ENCODE measurements at regions not wholly inside any gene's neighbourhood (a gene's known extent, or its start where the extent isn't known, plus 50 kb on each side); places are given as distances from the start of the nearest gene placed in this dataset.
A peak's percentile ranks its signal among the peaks of the same experiment; 100 is the strongest.
"Not testable (repeated sequence)": the region's sequence is repeated elsewhere in the genome, so short reads cannot be mapped to it uniquely, and the experiment has no call there.

- H3K9me3 ChIP-seq (ENCODE audit: control insufficient read depth in 2 of 2, insufficient read depth in 1 of 2, low read depth in 1 of 2, low read length in 1 of 2); H3K27ac ChIP-seq (ENCODE audit: low read depth in 2 of 2, low read length in 1 of 2); H3K27me3 ChIP-seq (ENCODE audit: control insufficient read depth in 1 of 2, insufficient read depth in 2 of 2, low read length in 2 of 2); H3K36me3 ChIP-seq (ENCODE audit: control insufficient read depth in 2 of 2, insufficient read depth in 2 of 2, low read length in 1 of 2); H3K4me3 ChIP-seq (ENCODE audit: low read depth in 1 of 2, low read length in 2 of 2); H3K4me1 ChIP-seq (ENCODE audit: control insufficient read depth in 2 of 2, insufficient read depth in 2 of 2, low read length in 1 of 2): not testable (repeated sequence)
These were observed 135.6 kb downstream of the NPIPB11 start for GRCh38 chr16:29270923-29271322.

DNA sequence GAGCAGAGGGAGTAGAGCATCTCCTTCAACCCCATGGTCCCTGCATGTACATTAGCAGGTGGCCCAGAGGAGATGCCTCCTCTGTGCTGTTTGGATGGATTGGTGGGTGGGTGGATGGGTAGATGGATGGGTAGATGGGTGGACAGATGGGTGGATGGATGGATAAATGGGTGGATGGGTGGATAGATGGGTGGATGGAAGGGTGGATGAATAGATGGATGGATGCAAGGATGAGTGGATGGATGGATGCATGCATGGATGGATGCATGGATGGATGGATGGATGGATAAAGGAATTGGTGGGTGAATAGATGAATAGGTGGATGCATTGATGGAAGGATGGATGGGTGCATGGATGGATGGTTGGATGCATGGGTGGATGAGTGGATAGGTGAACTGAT is 136.5 kb downstream of the NPIPB11 start:
- H3K4me1 ChIP-seq (ENCODE audit: control insufficient read depth in 2 of 2, insufficient read depth in 2 of 2, low read length in 1 of 2); H3K4me3 ChIP-seq (ENCODE audit: low read depth in 1 of 2, low read length in 2 of 2); H3K36me3 ChIP-seq (ENCODE audit: control insufficient read depth in 2 of 2, insufficient read depth in 2 of 2, low read length in 1 of 2); H3K27ac ChIP-seq (ENCODE audit: low read depth in 2 of 2, low read length in 1 of 2); H3K9me3 ChIP-seq (ENCODE audit: control insufficient read depth in 2 of 2, insufficient read depth in 1 of 2, low read depth in 1 of 2, low read length in 1 of 2); H3K27me3 ChIP-seq (ENCODE audit: control insufficient read depth in 1 of 2, insufficient read depth in 2 of 2, low read length in 2 of 2): not testable (repeated sequence)

- not testable (repeated sequence) for H3K4me1 ChIP-seq (ENCODE audit: control insufficient read depth in 2 of 2, insufficient read depth in 2 of 2, low read length in 1 of 2); H3K9me3 ChIP-seq (ENCODE audit: control insufficient read depth in 2 of 2, insufficient read depth in 1 of 2, low read depth in 1 of 2, low read length in 1 of 2); H3K27me3 ChIP-seq (ENCODE audit: control insufficient read depth in 1 of 2, insufficient read depth in 2 of 2, low read length in 2 of 2); H3K36me3 ChIP-seq (ENCODE audit: control insufficient read depth in 2 of 2, insufficient read depth in 2 of 2, low read length in 1 of 2); H3K4me3 ChIP-seq (ENCODE audit: low read depth in 1 of 2, low read length in 2 of 2)
- 20 to 51% methylated on average over 9 to 10 of the region's 10 CpGs for WGBS, 2 donors
- peak overlapping the region in 1 of 2 donors; percentile 65 for H3K27ac ChIP-seq (ENCODE audit: low read depth in 2 of 2, low read length in 1 of 2)
These were observed 137.2 kb downstream of the NPIPB11 start for GRCh38 chr16:29269192-29269811.

GRCh38 chr16:29268785-29269191 is 137.7 kb downstream of the NPIPB11 start:
- H3K9me3 ChIP-seq (ENCODE audit: control insufficient read depth in 2 of 2, insufficient read depth in 1 of 2, low read depth in 1 of 2, low read length in 1 of 2); H3K4me3 ChIP-seq (ENCODE audit: low read depth in 1 of 2, low read length in 2 of 2); H3K4me1 ChIP-seq (ENCODE audit: control insufficient read depth in 2 of 2, insufficient read depth in 2 of 2, low read length in 1 of 2); H3K36me3 ChIP-seq (ENCODE audit: control insufficient read depth in 2 of 2, insufficient read depth in 2 of 2, low read length in 1 of 2); H3K27me3 ChIP-seq (ENCODE audit: control insufficient read depth in 1 of 2, insufficient read depth in 2 of 2, low read length in 2 of 2): not testable (repeated sequence)
- H3K27ac ChIP-seq (ENCODE audit: low read depth in 2 of 2, low read length in 1 of 2) = peak overlapping the region in 1 of 2 donors; percentile 9
- 71 to 79% methylated on average over 5 to 6 of the region's 6 CpGs for WGBS, 2 donors

DNA sequence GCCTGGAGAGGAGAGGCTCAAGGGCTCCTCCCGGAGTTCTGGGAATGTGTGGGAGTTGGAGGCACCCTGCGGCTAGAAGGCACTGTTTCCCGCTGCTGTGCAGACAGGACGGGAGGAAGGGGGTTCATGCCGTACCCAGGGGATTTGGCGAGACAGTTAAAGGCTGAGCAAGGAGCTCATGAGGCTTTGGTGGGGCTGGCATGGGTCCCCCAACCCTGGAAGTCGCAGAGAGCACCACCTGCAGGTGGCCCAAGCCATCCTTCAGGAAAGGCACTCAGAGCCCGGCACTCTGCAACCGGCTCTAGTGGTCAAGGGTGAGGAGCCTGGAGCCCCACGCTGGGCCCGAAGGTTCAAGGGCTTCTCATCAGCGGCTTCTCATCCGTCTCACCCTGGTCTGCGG is 138.2 kb downstream of the NPIPB11 start:
- H3K36me3 ChIP-seq (ENCODE audit: control insufficient read depth in 2 of 2, insufficient read depth in 2 of 2, low read length in 1 of 2); H3K4me3 ChIP-seq (ENCODE audit: low read depth in 1 of 2, low read length in 2 of 2); H3K9me3 ChIP-seq (ENCODE audit: control insufficient read depth in 2 of 2, insufficient read depth in 1 of 2, low read depth in 1 of 2, low read length in 1 of 2); H3K4me1 ChIP-seq (ENCODE audit: control insufficient read depth in 2 of 2, insufficient read depth in 2 of 2, low read length in 1 of 2); H3K27me3 ChIP-seq (ENCODE audit: control insufficient read depth in 1 of 2, insufficient read depth in 2 of 2, low read length in 2 of 2); H3K27ac ChIP-seq (ENCODE audit: low read depth in 2 of 2, low read length in 1 of 2): not testable (repeated sequence)
- WGBS, 2 donors = 70 to 83% methylated on average over 13 to 14 of the region's 14 CpGs

GRCh38 chr16:29267891-29268290 is 138.6 kb downstream of the NPIPB11 start:
- not testable (repeated sequence) for H3K27me3 ChIP-seq (ENCODE audit: control insufficient read depth in 1 of 2, insufficient read depth in 2 of 2, low read length in 2 of 2); H3K4me1 ChIP-seq (ENCODE audit: control insufficient read depth in 2 of 2, insufficient read depth in 2 of 2, low read length in 1 of 2); H3K9me3 ChIP-seq (ENCODE audit: control insufficient read depth in 2 of 2, insufficient read depth in 1 of 2, low read depth in 1 of 2, low read length in 1 of 2); H3K4me3 ChIP-seq (ENCODE audit: low read depth in 1 of 2, low read length in 2 of 2); H3K36me3 ChIP-seq (ENCODE audit: control insufficient read depth in 2 of 2, insufficient read depth in 2 of 2, low read length in 1 of 2); H3K27ac ChIP-seq (ENCODE audit: low read depth in 2 of 2, low read length in 1 of 2)
- WGBS, 2 donors = 59 to 85% methylated on average over 6 of the region's 6 CpGs

- not testable (repeated sequence) for H3K4me3 ChIP-seq (ENCODE audit: low read depth in 1 of 2, low read length in 2 of 2); H3K36me3 ChIP-seq (ENCODE audit: control insufficient read depth in 2 of 2, insufficient read depth in 2 of 2, low read length in 1 of 2); H3K4me1 ChIP-seq (ENCODE audit: control insufficient read depth in 2 of 2, insufficient read depth in 2 of 2, low read length in 1 of 2); H3K27me3 ChIP-seq (ENCODE audit: control insufficient read depth in 1 of 2, insufficient read depth in 2 of 2, low read length in 2 of 2); H3K27ac ChIP-seq (ENCODE audit: low read depth in 2 of 2, low read length in 1 of 2); H3K9me3 ChIP-seq (ENCODE audit: control insufficient read depth in 2 of 2, insufficient read depth in 1 of 2, low read depth in 1 of 2, low read length in 1 of 2)
- WGBS, 2 donors = 80 to 87% methylated on average over 16 of the region's 16 CpGs
These were observed 139.4 kb downstream of the NPIPB11 start for GRCh38 chr16:29267055-29267619.

- H3K36me3 ChIP-seq (ENCODE audit: control insufficient read depth in 2 of 2, insufficient read depth in 2 of 2, low read length in 1 of 2); H3K9me3 ChIP-seq (ENCODE audit: control insufficient read depth in 2 of 2, insufficient read depth in 1 of 2, low read depth in 1 of 2, low read length in 1 of 2); H3K4me3 ChIP-seq (ENCODE audit: low read depth in 1 of 2, low read length in 2 of 2); H3K27ac ChIP-seq (ENCODE audit: low read depth in 2 of 2, low read length in 1 of 2); H3K27me3 ChIP-seq (ENCODE audit: control insufficient read depth in 1 of 2, insufficient read depth in 2 of 2, low read length in 2 of 2); H3K4me1 ChIP-seq (ENCODE audit: control insufficient read depth in 2 of 2, insufficient read depth in 2 of 2, low read length in 1 of 2): not testable (repeated sequence)
- whole genome bisulfite sequencing, 2 donors = 45 to 61% methylated on average over 7 of the region's 7 CpGs
These were observed 139.9 kb downstream of the NPIPB11 start for GRCh38 chr16:29266612-29267011.

GRCh38 chr16:29265255-29265853 is 141.2 kb downstream of the NPIPB11 start:
- 18 to 27% methylated on average over 5 to 6 of the region's 9 CpGs for WGBS, 2 donors
- not testable (repeated sequence) for H3K9me3 ChIP-seq (ENCODE audit: control insufficient read depth in 2 of 2, insufficient read depth in 1 of 2, low read depth in 1 of 2, low read length in 1 of 2); H3K36me3 ChIP-seq (ENCODE audit: control insufficient read depth in 2 of 2, insufficient read depth in 2 of 2, low read length in 1 of 2); H3K4me1 ChIP-seq (ENCODE audit: control insufficient read depth in 2 of 2, insufficient read depth in 2 of 2, low read length in 1 of 2); H3K27me3 ChIP-seq (ENCODE audit: control insufficient read depth in 1 of 2, insufficient read depth in 2 of 2, low read length in 2 of 2); H3K4me3 ChIP-seq (ENCODE audit: low read depth in 1 of 2, low read length in 2 of 2)
- peak overlapping the region; percentile 8 to 22 for H3K27ac ChIP-seq (ENCODE audit: low read depth in 2 of 2, low read length in 1 of 2)

DNA sequence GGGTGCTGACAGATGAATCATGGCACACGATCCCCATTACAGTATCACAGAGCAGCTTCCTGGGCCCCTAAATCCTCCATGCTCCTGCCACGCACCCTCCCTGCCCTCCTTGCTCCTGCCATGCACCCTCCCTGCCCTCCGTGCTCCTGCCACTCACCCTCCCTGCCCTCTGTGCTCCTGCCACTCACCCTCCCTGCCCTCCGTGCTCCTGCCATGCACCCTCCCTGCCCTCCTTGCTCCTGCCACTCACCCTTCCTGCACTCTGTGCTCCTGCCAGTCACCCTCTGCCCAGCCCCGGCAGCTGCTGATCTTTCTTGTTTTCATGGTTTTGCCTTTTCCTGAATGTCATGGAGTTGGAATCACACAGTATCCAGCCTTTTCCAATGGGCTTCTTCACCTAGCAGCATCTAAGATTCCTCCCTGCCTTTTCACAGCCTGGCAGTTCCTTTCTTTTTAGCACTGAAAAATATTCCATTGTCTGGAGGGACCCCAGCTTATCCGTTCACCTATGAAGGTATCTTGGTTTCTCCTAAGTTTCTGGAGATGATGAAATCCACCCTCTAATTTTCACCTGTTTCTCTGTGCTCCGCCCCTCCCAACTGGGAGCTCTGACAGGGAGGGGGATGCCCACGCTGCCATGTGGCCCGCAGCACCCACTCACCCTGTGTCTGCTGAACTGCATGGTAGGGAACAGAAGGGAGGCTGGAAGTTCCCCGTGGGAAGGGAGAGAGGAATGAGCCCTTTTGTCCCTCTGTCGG is 142.3 kb downstream of the NPIPB11 start:
- WGBS, 2 donors = 64 to 71% methylated on average over 9 to 10 of the region's 11 CpGs
- not testable (repeated sequence) for H3K9me3 ChIP-seq (ENCODE audit: control insufficient read depth in 2 of 2, insufficient read depth in 1 of 2, low read depth in 1 of 2, low read length in 1 of 2); H3K36me3 ChIP-seq (ENCODE audit: control insufficient read depth in 2 of 2, insufficient read depth in 2 of 2, low read length in 1 of 2); H3K4me3 ChIP-seq (ENCODE audit: low read depth in 1 of 2, low read length in 2 of 2); H3K27ac ChIP-seq (ENCODE audit: low read depth in 2 of 2, low read length in 1 of 2); H3K27me3 ChIP-seq (ENCODE audit: control insufficient read depth in 1 of 2, insufficient read depth in 2 of 2, low read length in 2 of 2); H3K4me1 ChIP-seq (ENCODE audit: control insufficient read depth in 2 of 2, insufficient read depth in 2 of 2, low read length in 1 of 2)

All from esophagus (tissue), 2 donors.